ENCODE measurements at regions not wholly inside any gene's neighbourhood (a gene's known extent, or its start where the extent isn't known, plus 50 kb on each side); places are given as distances from the start of the nearest gene placed in this dataset.

DNA sequence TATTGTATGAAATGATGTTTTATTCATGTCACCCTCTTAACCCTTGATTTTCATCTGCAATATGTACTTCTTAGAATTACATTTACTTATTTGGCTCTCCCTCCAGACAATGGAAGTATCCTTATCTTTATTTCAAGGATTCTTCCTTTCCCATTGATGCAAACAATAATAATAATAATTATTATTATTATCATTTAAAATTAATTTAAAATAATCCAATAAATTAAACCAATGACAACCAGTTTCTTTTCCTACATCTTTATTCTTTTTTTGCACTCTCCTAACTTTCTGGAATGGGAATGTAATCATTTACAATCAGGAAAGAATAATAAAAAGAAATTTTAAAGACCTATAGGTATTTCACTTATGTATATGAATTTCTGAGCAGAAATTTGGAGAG, 504.4 kb downstream of the INHBA start:
- no peak overlapping the region for H3K27ac ChIP-seq (ENCODE audit: low read length)
- no peaks in the 10 kb centered on the region for H3K79me2 ChIP-seq (replicated peaks; ENCODE audit: insufficient read depth, low read length)
- TF ChIP-seq, protein P1, sequence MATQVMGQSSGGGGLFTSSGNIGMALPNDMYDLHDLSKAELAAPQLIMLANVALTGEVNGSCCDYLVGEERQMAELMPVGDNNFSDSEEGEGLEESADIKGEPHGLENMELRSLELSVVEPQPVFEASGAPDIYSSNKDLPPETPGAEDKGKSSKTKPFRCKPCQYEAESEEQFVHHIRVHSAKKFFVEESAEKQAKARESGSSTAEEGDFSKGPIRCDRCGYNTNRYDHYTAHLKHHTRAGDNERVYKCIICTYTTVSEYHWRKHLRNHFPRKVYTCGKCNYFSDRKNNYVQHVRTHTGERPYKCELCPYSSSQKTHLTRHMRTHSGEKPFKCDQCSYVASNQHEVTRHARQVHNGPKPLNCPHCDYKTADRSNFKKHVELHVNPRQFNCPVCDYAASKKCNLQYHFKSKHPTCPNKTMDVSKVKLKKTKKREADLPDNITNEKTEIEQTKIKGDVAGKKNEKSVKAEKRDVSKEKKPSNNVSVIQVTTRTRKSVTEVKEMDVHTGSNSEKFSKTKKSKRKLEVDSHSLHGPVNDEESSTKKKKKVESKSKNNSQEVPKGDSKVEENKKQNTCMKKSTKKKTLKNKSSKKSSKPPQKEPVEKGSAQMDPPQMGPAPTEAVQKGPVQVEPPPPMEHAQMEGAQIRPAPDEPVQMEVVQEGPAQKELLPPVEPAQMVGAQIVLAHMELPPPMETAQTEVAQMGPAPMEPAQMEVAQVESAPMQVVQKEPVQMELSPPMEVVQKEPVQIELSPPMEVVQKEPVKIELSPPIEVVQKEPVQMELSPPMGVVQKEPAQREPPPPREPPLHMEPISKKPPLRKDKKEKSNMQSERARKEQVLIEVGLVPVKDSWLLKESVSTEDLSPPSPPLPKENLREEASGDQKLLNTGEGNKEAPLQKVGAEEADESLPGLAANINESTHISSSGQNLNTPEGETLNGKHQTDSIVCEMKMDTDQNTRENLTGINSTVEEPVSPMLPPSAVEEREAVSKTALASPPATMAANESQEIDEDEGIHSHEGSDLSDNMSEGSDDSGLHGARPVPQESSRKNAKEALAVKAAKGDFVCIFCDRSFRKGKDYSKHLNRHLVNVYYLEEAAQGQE (IDR thresholded peaks at IDR 0.05; ENCODE audit: borderline replicate concordance): no peak
- TF ChIP-seq EZH2 (IDR thresholded peaks at IDR 0.05; ENCODE audit: borderline replicate concordance, insufficient read depth, low read length, poor library complexity, severe bottlenecking) (no peak), TAF1 (IDR thresholded peaks at IDR 0.05; ENCODE audit: low read depth) (no peak), RAD21 (conservative IDR thresholded peaks at IDR 0.05) (no peak), MXI1 (conservative IDR thresholded peaks at IDR 0.05; ENCODE audit: poor library complexity, severe bottlenecking) (no peak), EP300 (conservative IDR thresholded peaks at IDR 0.05; ENCODE audit: poor library complexity, severe bottlenecking) (no peak), POLR2AphosphoS5 (IDR thresholded peaks at IDR 0.05) (no peak), SMC3 (conservative IDR thresholded peaks at IDR 0.05; ENCODE audit: poor library complexity) (no peak)
- TF ChIP-seq, protein P2, sequence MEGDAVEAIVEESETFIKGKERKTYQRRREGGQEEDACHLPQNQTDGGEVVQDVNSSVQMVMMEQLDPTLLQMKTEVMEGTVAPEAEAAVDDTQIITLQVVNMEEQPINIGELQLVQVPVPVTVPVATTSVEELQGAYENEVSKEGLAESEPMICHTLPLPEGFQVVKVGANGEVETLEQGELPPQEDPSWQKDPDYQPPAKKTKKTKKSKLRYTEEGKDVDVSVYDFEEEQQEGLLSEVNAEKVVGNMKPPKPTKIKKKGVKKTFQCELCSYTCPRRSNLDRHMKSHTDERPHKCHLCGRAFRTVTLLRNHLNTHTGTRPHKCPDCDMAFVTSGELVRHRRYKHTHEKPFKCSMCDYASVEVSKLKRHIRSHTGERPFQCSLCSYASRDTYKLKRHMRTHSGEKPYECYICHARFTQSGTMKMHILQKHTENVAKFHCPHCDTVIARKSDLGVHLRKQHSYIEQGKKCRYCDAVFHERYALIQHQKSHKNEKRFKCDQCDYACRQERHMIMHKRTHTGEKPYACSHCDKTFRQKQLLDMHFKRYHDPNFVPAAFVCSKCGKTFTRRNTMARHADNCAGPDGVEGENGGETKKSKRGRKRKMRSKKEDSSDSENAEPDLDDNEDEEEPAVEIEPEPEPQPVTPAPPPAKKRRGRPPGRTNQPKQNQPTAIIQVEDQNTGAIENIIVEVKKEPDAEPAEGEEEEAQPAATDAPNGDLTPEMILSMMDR (IDR thresholded peaks at IDR 0.05; ENCODE audit: poor library complexity, severe bottlenecking): no peak
- no peak overlapping the region for H3K9ac ChIP-seq (ENCODE audit: low read length)
- no peak overlapping the region for H3K4me2 ChIP-seq (ENCODE audit: low read length)
- H3K27me3 ChIP-seq (ENCODE audit: insufficient read depth, low read depth, low read length): no peaks in the 10 kb centered on the region
- H3K9me2 ChIP-seq (ENCODE audit: insufficient read depth, low read length): no peaks in the 10 kb centered on the region
- no peak overlapping the region for H2AFZ ChIP-seq (ENCODE audit: low read depth, low read length)
- no peaks in the 10 kb centered on the region for H3K9me3 ChIP-seq (ENCODE audit: low read length)
- H3K4me3 ChIP-seq (ENCODE audit: low read length): no peak overlapping the region
- H3F3A ChIP-seq (ENCODE audit: insufficient read depth, low read length, poor library complexity, severe bottlenecking): no peaks in the 10 kb centered on the region
- H4K20me1 ChIP-seq (ENCODE audit: insufficient read depth): no peaks in the 10 kb centered on the region
- H3K36me3 ChIP-seq (ENCODE audit: insufficient read depth, low read length): no peaks in the 10 kb centered on the region

DNA sequence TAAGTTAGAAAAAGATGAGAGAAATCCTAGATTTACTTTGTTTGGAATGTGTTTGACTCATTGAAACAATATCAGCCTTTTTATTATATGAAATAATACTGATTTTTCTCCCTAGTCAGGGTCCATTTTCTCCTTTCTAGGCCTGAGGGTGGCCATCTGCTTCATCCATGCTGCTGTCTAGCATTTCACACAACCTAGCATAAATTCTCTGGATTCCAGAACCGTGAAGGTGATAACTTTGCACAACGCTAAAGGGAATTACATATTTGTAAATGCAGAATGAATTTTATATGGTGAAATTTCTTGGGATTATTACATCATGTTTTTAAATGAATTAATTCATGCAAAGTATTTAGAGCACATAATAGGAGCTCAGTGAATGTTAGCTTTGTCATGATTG, 505.1 kb downstream of the INHBA start:
- H2AFZ ChIP-seq (ENCODE audit: low read depth, low read length): no peak overlapping the region
- no peak overlapping the region for H3K27ac ChIP-seq (ENCODE audit: low read length)
- no peaks in the 10 kb centered on the region for H4K20me1 ChIP-seq (ENCODE audit: insufficient read depth)
- no peaks in the 10 kb centered on the region for H3K9me3 ChIP-seq (ENCODE audit: low read length)
- H3K36me3 ChIP-seq (ENCODE audit: insufficient read depth, low read length): no peaks in the 10 kb centered on the region
- no peak overlapping the region for H3K9ac ChIP-seq (ENCODE audit: low read length)
- no peaks in the 10 kb centered on the region for H3K79me2 ChIP-seq (replicated peaks; ENCODE audit: insufficient read depth, low read length)
- H3K27me3 ChIP-seq (ENCODE audit: insufficient read depth, low read depth, low read length): no peaks in the 10 kb centered on the region
- no peaks in the 10 kb centered on the region for H3F3A ChIP-seq (ENCODE audit: insufficient read depth, low read length, poor library complexity, severe bottlenecking)
- no peaks in the 10 kb centered on the region for H3K9me2 ChIP-seq (ENCODE audit: insufficient read depth, low read length)
- TF ChIP-seq MXI1 (conservative IDR thresholded peaks at IDR 0.05; ENCODE audit: poor library complexity, severe bottlenecking): no peak
- TF ChIP-seq TAF1 (IDR thresholded peaks at IDR 0.05; ENCODE audit: low read depth): no peak
- no peak for TF ChIP-seq EP300 (conservative IDR thresholded peaks at IDR 0.05; ENCODE audit: poor library complexity, severe bottlenecking)
- TF ChIP-seq POLR2AphosphoS5 (IDR thresholded peaks at IDR 0.05): no peak
- TF ChIP-seq, protein P1 (IDR thresholded peaks at IDR 0.05; ENCODE audit: borderline replicate concordance): no peak
- no peak for TF ChIP-seq EZH2 (IDR thresholded peaks at IDR 0.05; ENCODE audit: borderline replicate concordance, insufficient read depth, low read length, poor library complexity, severe bottlenecking)
- TF ChIP-seq RAD21 (conservative IDR thresholded peaks at IDR 0.05): no peak
- no peak for TF ChIP-seq SMC3 (conservative IDR thresholded peaks at IDR 0.05; ENCODE audit: poor library complexity)
- TF ChIP-seq, protein P2 (IDR thresholded peaks at IDR 0.05; ENCODE audit: poor library complexity, severe bottlenecking): no peak
- no peak overlapping the region for H3K4me2 ChIP-seq (ENCODE audit: low read length)
- no peak overlapping the region for H3K4me3 ChIP-seq (ENCODE audit: low read length)

All from neural cell (in vitro differentiated cells).